KMS-11 (cell line): ENCODE measurements at regions not wholly inside any gene's neighbourhood (a gene's known extent, or its start where the extent isn't known, plus 50 kb on each side); places are given as distances from the start of the nearest gene placed in this dataset.
"Not testable (repeated sequence)": the region's sequence is repeated elsewhere in the genome, so short reads cannot be mapped to it uniquely, and the experiment has no call there.

Source experiments
- H2AFZ ChIP-seq: fragments of 200-600 bp; sonication (generic); 2 replicates; pipeline ENCODE4 v1.6.1; 2016; ENCODE audit warnings: antibody characterized with exemption, mixed run types, low read depth
- H3K27ac ChIP-seq: fragments of 200-600 bp; sonication (generic); 2 replicates; pipeline ENCODE4 v1.6.1; 2016; ENCODE audit warnings: mild to moderate bottlenecking, mixed run types
- H3K27me3 ChIP-seq: fragments of 200-600 bp; sonication (generic); 2 replicates; pipeline ENCODE4 v1.6.1; 2017; ENCODE audit warnings: mild to moderate bottlenecking, low read depth, mixed run types, moderate library complexity; ENCODE audit not compliant: insufficient read depth
- H3K36me3 ChIP-seq: fragments of 200-600 bp; sonication (generic); 2 replicates; pipeline ENCODE4 v1.6.1; 2017; ENCODE audit warnings: mild to moderate bottlenecking, mixed run types; ENCODE audit not compliant: insufficient read depth
- H3K4me1 ChIP-seq: fragments of 200-600 bp; sonication (generic); 2 replicates; pipeline ENCODE4 v1.6.1; 2016; ENCODE audit warnings: mild to moderate bottlenecking, low read depth, mixed run types; ENCODE audit not compliant: poor library complexity, severe bottlenecking
- H3K4me2 ChIP-seq: fragments of 200-600 bp; sonication (generic); 2 replicates; pipeline ENCODE4 v1.7.0; 2016; ENCODE audit warnings: mild to moderate bottlenecking, mixed run types
- H3K4me3 ChIP-seq: fragments of 200-600 bp; sonication (generic); IDR thresholded peaks from 2 replicates; pipeline ENCODE4 v1.6.1; 2017; ENCODE audit warnings: low read depth, low read length, mixed read lengths; ENCODE audit not compliant: insufficient read depth
- H3K79me2 ChIP-seq: fragments of 200-600 bp; sonication (generic); 2 replicates; pipeline ENCODE4 v1.6.1; 2016; ENCODE audit warnings: low read depth, mixed run types; ENCODE audit not compliant: insufficient read depth
- H3K9ac ChIP-seq: fragments of 200-600 bp; sonication (generic); 2 replicates; pipeline ENCODE4 v1.6.1; 2016; ENCODE audit warnings: mild to moderate bottlenecking, mixed run types
- H4K20me1 ChIP-seq: fragments of 200-600 bp; sonication (generic); 2 replicates; pipeline ENCODE4 v1.6.1; 2016; ENCODE audit warnings: mild to moderate bottlenecking, mixed run types; ENCODE audit not compliant: insufficient read depth
- TF ChIP-seq, protein P1 (sequence below): fragments of 200-600 bp; sonication (generic); conservative IDR thresholded peaks from 2 replicates; pipeline ENCODE4 v1.6.1; 2017; ENCODE audit warnings: low read depth, mild to moderate bottlenecking, antibody characterized with exemption, low read length, moderate library complexity, mixed read lengths

DNA sequence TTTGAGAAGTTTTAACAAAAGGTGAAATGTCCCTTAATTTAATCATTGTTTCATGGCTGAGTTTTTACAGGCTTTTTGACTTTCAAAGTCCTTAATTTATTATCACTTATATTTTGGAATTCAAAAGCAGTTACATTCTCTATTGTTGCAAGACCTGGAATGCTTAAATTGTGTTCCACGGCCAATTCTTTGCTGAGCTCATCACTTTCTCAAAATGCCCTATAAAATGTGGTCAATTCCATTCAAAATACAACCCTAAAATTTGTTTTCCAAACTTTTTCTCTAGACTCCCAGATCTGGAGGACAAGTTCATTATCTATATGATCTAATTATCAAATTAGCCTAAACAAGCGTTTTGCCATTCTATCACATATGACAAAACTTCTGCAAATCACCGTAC lies 1051.2 kb downstream of the TDRD15 start:
- Histone ChIP-seq H3K4me3 (no peak overlapping the region), H4K20me1 (no peaks in the 10 kb centered on the region), H3K36me3 (no peaks in the 10 kb centered on the region), H3K27me3 (no peaks in the 10 kb centered on the region), H2AFZ (no peak overlapping the region), H3K4me1 (no peaks in the 10 kb centered on the region), H3K27ac (no peak overlapping the region), H3K9ac (no peak overlapping the region), H3K79me2 (no peaks in the 10 kb centered on the region), H3K4me2 (no peak overlapping the region)
- TF ChIP-seq, protein P1, sequence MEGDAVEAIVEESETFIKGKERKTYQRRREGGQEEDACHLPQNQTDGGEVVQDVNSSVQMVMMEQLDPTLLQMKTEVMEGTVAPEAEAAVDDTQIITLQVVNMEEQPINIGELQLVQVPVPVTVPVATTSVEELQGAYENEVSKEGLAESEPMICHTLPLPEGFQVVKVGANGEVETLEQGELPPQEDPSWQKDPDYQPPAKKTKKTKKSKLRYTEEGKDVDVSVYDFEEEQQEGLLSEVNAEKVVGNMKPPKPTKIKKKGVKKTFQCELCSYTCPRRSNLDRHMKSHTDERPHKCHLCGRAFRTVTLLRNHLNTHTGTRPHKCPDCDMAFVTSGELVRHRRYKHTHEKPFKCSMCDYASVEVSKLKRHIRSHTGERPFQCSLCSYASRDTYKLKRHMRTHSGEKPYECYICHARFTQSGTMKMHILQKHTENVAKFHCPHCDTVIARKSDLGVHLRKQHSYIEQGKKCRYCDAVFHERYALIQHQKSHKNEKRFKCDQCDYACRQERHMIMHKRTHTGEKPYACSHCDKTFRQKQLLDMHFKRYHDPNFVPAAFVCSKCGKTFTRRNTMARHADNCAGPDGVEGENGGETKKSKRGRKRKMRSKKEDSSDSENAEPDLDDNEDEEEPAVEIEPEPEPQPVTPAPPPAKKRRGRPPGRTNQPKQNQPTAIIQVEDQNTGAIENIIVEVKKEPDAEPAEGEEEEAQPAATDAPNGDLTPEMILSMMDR = no peak

DNA sequence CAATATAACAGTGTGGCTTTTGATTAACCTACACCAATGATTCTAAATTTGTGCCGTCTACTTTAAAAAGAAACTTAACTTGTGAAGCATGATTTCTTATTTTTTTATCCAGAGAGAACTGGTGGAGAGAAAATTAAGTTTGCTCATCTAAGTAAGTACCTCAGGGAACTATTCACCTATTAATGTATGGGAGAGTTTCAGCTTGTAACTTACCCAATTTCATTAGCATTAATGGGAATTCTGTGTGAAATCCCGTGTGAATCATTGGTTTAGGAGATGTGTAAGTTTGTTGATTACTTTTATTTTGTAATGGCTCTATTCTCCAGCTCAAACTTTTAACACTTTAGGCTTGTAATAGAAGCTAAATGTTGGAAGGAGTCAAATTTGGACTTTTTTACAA lies 1061.5 kb downstream of the TDRD15 start:
- Histone ChIP-seq H4K20me1 (no peaks in the 10 kb centered on the region), H3K36me3 (no peaks in the 10 kb centered on the region), H3K9ac (no peak overlapping the region), H3K4me3 (no peak overlapping the region), H3K27ac (no peak overlapping the region), H3K27me3 (no peaks in the 10 kb centered on the region), H3K4me1 (no peaks in the 10 kb centered on the region), H3K4me2 (no peak overlapping the region), H3K79me2 (no peaks in the 10 kb centered on the region), H2AFZ (no peak overlapping the region)
- TF ChIP-seq, protein P1 = no peak

DNA sequence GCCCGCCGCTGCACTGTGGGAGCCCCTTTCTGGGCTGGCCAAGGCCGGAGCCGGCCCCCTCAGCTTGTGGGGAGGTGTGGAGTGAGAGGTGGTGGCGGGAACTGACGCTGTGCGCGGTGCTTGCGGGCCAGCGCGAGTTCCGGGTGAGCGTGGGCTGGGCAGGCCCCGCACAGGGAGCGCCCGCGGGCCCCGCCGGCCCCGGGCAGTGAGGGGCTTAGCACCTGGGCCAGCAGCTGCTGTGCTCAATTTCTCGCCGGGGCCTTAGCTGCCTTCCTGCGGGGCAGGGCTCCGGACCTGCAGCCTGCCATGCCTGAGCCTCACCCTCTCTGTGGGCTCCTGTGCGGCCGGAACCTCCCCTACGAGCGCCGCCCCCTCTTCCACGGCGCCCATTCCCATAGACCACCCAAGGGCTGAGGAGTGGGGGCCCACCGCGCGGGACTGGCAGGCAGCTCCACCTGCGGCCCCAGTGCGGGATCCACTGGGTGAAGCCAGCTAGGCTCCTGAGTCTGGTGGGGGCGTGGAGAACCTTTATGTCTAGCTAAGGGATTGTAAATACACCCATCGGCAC lies 1062.6 kb downstream of the TDRD15 start:
- H3K4me1 ChIP-seq, H2AFZ ChIP-seq, H3K36me3 ChIP-seq, H4K20me1 ChIP-seq, H3K79me2 ChIP-seq, H3K27ac ChIP-seq, H3K4me2 ChIP-seq, H3K27me3 ChIP-seq, H3K9ac ChIP-seq, H3K4me3 ChIP-seq: not testable (repeated sequence)

DNA sequence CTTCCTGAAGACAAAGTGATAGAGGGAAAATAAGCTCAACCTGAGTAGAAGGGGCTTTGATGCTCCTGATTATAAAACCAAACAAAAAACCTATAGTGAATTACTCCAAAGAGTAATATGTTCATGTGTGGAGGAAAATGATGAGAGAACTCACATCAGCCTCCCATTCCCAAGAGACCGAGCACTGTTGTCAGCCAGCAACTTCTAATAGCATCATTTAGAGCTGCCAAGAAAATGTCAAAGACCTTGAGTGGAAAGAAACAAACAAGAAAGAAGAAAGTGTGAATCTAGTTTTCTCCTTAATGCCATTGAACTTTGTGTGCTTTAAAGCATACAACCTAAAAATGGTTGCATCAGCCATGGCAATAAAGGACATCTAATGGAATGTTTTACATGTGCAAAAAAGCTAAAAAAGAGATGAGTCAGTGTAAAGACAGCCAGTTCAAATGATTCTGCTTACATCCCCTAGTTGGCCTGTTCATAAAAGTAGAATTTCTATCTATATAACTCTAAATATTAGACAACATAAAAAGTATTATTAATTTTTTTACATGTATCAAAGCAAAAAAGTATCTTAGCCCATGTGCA lies 1066.2 kb downstream of the TDRD15 start:
- Histone ChIP-seq H3K27ac (no peak overlapping the region), H3K79me2 (no peaks in the 10 kb centered on the region), H3K9ac (no peak overlapping the region)

DNA sequence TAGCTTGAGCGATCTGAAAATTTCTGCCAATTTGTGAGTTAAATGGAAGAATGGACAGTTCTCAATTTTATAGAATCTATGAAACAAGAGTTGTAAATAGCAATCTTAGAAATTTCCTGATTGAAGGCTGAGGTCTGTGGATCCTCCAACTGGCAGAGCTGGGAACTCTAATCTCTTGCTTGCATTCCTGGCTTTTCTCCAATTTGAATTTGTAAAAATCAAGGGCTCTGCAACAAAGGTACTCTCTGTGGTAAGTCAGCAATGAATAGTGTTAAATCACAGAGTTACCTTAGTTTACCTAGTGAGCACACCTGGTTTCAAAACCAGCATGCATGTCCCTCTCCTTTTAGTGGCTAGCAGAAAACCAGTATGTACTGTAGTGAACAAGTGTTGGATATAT lies 1070.5 kb downstream of the TDRD15 start:
- H3K27ac ChIP-seq = no peak overlapping the region
- no peaks in the 10 kb centered on the region for H3K79me2 ChIP-seq
- no peaks in the 10 kb centered on the region for H3K4me1 ChIP-seq
- no peaks in the 10 kb centered on the region for H3K27me3 ChIP-seq
- H3K4me3 ChIP-seq = no peak overlapping the region
- H3K36me3 ChIP-seq = no peaks in the 10 kb centered on the region
- TF ChIP-seq, protein P1 = no peak
- no peak overlapping the region for H2AFZ ChIP-seq
- no peak overlapping the region for H3K9ac ChIP-seq
- no peaks in the 10 kb centered on the region for H4K20me1 ChIP-seq
- H3K4me2 ChIP-seq = no peak overlapping the region

More for the DNA sequence above, 1066.2 kb downstream of the TDRD15 start:
- no peaks in the 10 kb centered on the region for H3K4me1 ChIP-seq
- no peak overlapping the region for H3K4me3 ChIP-seq
- H3K27me3 ChIP-seq = no peaks in the 10 kb centered on the region
- no peaks in the 10 kb centered on the region for H3K36me3 ChIP-seq
- H2AFZ ChIP-seq = no peak overlapping the region
- no peaks in the 10 kb centered on the region for H4K20me1 ChIP-seq
- TF ChIP-seq, protein P1 = no peak
- no peak overlapping the region for H3K4me2 ChIP-seq
